GM18517 (cell line): ENCODE measurements at regions not wholly inside any gene's neighbourhood (a gene's known extent, or its start where the extent isn't known, plus 50 kb on each side); places are given as distances from the start of the nearest gene placed in this dataset.
"Not testable (repeated sequence)": the region's sequence is repeated elsewhere in the genome, so short reads cannot be mapped to it uniquely, and the experiment has no call there.

Experiments used
- ATAC-seq: cut with Tn5 transposase; IDR thresholded peaks from one replicate; pipeline ENCODE4 v1.9.1; 2021; ENCODE audit warnings: mild to moderate bottlenecking, moderate library complexity; ENCODE audit not compliant: unreplicated experiment

DNA sequence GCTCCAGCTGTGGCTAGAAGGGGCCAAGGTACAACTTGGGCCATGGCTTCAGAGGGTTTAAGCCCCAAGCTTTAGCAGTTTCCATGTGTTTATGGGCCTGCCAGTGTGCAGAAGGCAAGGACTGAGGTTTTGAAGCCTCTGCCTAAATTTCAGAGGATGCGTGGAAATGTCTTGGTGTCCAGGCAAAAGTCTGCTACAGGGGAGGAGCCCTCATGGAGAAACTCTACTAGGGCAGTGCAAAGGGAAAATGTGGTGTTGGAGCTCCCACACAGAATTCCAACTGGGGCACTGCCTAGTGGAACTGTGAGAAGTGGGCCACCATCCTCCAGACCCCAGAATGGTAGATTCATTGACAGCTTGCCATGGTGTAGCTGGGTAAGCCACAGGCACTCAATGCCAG is 527.2 kb upstream of the RORB start:
- ATAC-seq: no peak

DNA sequence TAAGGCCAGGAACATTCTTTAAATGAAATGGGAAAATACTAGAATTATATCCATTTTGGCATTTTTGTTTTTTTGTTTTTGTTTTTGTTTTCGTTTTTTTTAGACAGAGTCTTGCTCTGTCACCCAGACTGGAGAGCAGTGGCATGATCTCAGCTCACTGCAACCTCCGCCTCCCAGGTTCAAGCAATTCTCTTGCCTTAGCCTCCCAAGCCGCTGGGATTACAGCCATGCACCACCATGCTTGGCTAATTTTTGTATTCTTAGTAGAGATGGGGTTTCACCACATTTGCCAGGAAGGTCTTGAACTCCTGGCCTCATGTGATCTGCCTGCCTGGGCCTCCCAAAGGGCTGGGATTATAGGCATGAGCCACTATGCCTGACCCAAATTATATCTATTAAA is 520.7 kb upstream of the RORB start:
- ATAC-seq: not testable (repeated sequence)

DNA sequence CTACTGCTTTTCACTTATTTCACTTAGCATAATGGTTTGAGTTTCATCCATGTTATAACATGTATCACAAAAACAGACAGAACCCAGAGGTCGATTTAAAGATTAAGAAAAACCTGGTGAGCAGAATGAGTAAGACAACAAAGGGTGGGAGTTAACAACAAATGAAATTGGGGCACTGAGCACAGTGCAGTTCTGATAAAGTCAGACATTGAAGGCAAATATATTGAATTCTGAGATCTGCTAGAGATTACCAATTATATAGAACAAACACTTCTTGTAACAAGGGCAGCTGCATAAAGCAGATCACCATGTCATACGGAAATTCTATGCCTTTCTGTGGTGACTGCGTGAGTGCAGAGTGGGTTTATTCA is 517.3 kb upstream of the RORB start:
- ATAC-seq: no peak

DNA sequence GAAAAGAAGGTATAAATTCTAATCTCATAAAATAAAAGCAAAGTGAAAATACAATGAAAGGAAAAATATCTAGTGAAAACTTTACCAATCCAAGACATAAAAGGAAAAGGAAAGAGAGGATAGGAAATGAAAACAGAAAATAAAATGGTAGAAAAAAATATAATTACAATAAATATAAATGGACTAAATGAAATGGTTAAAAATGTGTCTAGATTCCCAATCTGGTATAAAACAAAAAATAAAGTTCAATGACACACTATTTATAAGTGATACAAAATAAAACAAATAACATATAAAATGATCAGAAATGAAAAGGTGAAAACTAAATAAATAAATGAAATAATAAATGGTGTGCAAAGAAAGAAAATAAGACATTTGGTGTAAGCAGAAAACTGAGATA is 516.4 kb upstream of the RORB start:
- ATAC-seq: no peak

DNA sequence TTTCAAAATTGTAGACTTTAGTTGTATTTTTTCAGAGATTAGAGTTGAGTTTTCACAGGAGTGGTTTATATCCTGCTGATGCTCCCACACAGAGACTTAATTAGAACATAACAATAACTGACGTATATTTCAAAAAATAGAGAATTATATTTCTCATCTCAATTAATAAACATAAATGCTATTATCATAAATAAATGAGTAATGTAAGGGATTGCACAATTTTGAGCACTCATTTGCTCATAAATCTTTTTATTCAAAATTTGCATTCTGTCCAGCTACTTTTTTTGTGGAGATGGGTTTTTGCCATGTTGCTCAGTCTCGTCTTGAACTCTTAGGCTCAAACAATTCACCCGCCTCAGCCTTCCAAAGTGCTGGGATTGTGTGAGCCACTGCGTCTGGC is 515.7 kb upstream of the RORB start:
- no peak for ATAC-seq

DNA sequence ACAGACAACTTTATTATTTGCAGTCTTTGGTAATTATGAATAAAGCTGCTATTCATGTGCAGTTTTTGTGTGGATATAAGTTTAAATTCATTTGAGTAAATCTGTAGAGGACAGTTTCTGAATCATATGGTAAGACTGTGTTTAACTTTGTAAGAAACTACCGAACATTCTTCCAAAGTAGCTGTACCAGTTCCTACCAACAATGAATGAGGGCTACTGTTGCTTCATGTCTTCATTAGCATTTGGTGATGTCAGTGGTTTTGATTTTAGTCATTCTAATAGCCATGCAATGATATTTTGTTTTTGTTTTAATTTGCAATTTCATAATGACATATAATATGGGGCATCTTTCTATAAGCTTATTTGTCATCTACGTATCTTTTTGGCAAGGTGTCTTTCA is 501.3 kb upstream of the RORB start:
- ATAC-seq: no peak

DNA sequence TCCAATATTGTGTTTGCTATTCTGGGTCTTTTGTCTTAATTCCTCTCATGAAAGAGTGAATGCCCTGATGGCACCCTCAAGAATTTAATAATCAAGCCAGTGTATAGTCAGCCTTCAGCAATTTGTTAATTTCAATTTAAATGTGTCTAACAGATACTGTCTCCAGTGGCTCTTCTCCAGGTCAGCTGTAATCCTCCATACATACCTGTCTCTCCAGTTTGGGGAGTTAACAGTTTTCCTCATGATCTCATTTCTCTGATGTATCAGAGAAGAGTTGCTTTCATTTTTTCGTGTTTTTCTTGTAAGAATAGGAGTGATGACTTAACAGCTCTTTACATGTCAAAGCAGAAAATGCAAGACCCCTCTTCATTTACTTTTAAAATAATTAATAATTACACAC is 500.3 kb upstream of the RORB start:
- no peak for ATAC-seq

DNA sequence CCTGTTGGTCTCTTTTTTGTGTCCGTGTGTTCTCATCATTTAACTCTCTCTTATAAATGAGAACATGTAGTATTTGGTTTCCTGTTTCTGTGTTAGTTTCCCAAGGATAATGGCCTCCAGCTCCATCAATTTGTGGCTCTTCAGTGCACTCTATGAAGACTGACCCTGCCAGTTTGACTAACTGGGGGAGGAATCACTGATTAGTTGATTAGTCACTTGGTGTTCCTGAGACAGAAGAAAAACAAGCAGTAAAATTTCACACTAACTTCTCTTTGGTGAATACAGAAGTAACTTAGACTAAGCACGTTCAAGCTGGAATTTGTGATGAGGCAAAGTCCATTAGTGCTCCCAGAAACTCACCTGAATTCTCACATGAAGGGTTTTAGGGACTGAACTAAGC is 495.8 kb upstream of the RORB start:
- ATAC-seq: no peak

DNA sequence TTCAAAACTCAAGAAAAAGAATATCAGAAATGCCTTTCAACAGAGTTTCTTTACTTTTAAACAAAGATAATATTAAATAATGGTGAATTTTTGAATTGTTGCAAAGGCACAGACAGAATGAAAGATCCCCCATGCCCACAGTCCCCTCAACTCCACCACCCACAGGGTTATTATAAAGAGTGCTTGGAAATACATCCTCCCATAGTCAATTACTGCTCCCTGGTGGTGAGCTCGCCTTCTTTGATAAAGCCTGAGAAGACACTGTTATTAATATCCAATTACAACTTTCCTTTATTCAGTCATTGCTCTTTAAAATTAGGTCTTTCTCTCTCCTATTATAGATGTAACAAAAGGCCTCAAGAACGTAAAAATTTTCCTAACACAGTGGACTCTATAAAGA is 490.2 kb upstream of the RORB start:
- no peak for ATAC-seq

DNA sequence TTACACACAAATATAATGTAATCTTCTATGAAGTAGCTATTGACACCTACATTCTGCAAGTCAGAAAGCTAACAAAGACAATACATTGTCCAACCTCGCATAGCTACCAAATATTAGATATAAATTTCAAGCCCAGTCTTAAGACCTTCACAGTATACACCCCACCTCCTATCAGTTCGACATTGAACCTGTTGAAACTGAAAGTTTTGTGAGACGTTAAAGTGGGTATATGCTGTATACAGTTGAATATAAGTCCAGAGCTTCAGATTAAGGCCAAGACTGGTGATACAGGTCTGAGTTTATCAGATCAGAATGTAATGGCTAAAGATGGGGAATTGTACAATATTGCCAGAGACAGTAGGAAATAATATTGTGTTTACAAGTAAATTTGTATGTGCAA is 489.3 kb upstream of the RORB start:
- ATAC-seq: no peak

DNA sequence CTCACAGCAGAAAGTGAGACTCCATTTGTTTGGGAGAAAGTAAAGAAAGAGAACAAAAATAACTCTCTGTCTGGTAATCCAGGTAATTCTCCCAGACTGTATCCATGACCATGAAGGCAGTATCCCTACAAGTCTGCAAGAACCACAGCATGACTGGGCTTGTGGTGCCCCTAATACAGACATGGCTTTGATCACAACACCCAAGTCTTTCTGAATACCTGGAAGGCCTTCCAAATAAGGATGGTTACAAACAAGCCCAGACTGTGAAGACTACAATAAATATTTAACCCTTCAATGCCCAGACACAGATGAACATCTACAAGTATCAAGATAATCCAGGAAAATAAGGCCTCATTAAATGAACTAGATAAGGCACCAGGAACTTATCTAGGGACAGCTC is 481.1 kb upstream of the RORB start:
- no peak for ATAC-seq

DNA sequence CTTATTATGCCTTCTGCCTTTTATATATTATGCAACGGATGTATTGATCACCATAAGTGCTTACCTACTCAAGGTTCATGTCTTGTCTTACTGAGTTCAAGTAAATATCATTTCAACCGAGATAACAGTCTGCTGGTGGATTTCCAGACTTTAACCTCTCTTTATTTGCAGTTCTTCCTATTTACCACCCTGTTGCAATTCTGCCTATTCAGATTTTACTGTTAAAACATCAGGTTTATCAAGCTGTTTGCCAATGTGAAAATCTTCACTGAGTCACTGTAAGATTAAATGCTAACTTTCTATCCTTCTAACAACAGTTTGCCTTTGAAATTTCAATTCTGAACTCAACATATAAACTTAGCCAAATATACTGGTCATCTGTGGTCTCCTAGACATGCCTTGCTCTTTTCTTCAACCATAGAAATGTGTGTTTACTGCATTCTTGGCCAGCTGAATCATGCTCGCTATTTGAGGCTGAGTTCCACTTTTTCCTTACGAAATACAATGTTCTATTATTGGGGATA is 471.7 kb upstream of the RORB start:
- no peak for ATAC-seq

DNA sequence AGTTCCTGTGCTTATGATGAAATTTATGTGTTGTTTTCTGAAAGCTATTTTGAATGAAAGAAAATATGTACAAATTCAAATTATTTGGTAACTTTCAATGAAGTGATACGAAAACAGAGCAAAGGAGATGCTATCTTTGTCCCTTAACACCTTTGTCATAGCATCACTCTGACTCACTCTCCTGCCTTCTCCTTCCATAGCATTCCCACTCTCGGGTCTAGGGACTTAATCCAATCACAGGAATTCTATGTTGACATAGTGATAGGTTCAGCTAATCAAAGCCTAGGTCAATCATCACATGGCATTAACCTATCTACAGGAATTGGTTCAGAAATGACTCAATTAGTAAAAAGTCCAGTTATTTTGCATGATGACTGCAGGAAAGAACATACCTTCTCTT is 464.7 kb upstream of the RORB start:
- no peak for ATAC-seq

DNA sequence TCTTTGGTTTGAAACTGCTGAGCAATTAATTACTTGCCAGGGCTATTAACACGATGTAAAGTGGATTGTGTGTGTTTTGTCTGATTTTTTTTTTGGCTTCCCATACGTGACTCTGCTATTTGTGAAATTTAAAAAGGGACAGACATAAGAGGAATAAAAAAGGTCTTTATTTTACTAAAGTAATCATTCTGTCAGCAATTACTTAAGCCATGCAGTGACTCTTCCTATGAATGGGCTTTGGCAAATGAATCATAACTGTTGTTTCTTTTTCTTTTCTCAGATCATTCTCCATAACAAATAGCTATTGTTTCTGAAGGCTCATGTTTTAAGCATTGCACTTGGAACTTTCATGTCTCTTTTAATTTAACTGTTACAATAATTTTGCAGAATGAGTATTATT is 461.3 kb upstream of the RORB start:
- peak; percentile 40 for ATAC-seq

DNA sequence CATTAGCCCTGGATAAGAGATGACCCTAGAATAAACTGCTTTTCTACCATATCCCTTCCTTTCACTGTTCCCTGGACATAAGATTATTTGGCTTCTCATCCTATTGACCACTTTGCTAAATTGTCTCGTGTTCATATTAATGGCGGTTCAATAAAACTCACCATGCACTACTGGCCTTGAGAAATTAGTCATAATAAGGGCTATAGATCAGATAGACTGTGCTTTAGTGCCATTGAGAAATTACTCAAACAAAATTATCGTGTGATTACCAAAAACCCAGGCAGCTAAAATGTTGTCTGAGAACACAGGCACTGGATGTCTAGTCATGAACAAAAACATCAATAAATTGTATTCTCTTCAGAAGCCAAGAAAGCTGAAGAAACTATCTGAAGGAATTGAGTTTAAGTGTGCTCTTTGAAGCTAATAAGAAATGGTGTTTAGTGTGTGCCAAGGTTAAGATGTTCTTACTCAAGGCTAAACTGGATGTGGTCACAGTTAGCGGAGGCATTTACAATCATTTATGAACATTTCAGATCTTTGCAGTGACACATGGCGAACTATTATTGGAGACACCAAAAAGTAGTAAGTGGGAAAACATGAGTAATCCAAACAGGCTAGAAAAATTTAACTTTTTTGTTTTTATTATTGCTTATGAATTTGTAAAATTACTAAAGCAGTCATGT is 460.4 kb upstream of the RORB start:
- ATAC-seq: peak; percentile 91

DNA sequence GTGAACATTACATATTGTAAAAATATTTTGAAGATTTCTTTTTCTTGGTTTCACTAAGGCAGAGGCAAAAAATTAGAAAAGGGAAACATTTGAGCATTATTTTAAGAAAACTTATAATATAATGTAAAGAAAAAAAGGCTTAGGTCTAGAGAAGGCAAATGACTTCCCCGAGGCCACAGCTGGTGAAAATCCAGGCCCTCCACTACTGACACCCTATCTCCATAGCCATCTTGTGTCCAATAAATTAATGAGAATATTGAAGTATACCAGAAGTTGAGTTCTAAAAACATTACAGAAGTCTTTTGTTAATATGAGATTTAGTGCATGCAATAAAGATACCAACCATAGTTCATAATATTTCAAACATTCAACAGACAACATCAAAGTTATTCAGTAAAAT is 459.9 kb upstream of the RORB start:
- no peak for ATAC-seq

DNA sequence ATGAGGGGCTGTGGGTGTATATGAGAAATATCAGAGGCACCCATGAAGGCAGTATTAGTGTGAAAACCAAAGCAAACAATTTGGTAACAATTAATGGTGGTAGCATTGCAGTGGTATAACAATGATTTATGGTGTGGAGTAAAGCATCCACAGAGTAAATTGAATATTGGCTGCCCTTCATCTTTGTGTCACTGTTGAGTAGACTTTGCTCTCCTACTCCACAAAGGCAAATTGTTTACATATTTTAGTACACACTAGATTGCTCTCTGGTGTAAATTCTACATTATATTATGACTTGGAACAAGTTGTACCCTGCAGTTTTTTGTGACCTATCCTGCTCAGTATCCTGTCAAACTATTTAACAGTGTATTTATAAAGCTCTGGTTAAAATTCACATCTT is 455.5 kb upstream of the RORB start:
- no peak for ATAC-seq

DNA sequence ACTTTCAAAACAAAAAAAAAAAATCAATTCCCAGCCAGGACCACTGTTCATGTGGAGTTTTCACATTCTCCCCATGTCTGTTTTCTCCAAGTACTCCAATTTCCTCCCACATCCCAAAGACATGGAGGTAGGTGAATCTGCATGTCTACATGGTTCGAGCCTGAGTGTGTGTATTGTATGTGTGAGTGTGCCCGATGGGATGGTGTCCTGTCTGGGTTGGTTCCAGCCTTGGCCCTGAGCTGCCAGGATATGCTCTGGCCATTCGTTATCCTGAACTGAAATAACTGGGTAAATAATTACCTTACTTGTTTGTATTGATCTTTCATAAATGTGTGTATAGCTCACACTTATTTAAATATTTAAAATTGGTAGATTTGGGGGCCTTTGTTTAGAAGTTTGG is 452.3 kb upstream of the RORB start:
- ATAC-seq: no peak

DNA sequence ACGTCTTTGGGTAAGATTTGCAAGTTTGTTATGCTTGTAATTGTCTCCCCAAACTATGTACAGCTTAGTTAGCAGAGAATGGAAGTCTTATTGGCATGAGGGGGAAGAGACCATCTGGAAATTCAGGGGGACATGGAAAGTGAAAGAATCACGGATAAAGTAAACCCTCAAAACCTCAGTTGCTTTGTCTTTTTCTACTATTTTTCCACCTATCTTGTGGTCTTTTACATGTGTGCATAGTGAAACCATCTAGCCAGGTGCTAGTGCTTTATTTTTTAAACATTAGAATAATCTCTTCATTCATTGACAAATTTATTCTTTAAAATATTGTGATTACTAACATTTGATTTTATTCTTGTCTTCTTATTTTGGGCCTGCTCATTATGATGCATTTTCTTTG is 441.1 kb upstream of the RORB start:
- no peak for ATAC-seq

DNA sequence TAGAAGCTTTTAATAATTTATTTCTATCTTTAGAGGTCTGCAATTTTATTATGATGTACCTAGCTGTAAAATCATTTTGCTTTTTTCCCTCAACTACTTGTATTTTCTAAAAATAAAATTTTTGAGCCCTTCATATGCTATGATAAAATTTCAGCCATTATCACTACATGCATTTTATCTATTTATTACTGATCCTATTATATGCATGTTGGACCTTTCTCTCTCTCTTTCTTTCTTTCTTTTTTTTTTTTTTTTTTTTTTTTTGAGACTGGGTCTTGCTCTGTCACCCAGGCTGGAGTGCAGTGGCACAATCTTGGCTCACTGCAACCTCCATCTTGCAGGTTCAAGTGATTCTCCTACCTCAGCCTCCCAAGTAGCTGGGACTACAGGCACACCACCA is 440.1 kb upstream of the RORB start:
- ATAC-seq: not testable (repeated sequence)

DNA sequence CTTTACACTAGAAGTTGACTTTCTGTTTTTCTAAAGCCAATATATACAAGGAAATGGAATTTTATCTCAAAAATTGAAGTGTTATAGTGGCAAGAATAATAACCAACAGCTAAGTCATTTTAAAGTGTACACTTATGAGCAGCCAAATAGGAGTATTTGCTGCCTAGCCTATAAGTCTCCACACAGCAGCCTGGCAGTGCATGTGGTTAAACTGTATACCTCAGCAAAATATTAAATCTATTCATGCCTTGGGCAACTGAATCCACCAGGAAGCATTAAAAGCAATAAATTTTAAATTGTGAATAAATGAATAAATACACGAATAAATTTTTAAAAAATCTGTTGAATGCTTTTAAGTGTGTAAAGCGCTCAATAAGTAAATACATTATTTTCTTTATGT is 432.4 kb upstream of the RORB start:
- no peak for ATAC-seq

DNA sequence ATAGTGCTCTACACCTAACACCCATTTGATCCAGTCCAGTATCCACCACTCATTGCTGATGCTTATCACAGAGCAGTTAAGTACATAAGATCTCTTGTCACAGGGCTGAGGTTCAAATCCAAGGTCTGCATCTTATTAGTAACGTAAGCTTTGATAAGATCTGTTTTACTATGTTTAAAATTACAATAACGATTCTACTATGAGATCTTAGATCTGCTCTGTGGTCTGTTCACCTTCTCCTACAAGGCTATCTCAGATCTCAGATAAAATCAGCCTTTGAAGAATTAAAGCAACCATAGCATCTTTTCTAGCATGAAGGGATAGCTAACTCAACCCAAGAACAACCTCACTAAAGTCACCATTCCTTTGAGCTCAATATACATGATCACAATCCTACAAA is 431.0 kb upstream of the RORB start:
- ATAC-seq: no peak

DNA sequence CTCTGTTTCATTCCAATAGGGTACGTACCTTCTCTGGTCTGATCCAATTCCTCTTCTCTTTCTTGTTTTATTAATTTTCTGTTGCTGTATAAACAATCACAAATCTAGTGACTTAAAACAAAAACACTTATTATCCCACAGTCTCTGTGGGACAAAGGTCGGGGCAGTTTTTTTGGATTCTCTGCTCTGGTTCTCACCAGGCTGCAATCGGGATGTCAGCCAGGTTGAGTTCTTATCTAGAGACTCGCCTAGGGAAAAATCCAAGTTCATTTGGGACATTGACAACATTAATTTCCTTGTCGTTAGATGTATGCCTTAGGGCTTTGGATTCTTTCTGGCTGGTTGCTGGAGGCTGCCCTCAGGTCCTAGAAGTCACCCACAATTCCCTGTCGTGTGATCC is 430.5 kb upstream of the RORB start:
- no peak for ATAC-seq
